ENCODE measurements at regions not wholly inside any gene's neighbourhood (a gene's known extent, or its start where the extent isn't known, plus 50 kb on each side); places are given as distances from the start of the nearest gene placed in this dataset.

DNA sequence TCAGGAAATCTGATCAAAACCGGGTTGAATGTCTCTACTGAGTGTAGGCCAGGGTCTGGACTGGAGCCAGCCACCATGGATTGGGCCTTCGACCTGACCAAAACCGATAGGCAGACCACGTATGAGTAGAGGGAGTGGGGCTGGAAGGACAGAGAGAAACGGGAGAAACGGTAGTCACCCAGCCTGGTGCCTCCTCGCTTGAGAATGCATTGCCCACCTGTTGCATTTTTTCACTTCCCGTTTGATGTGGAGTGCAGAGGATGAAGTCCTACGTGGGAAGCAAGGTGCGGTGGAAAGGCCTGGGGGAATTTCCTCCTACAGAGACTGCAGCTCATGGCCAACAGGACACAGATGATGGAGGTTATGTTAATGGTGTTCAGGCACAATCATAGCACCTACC lies 53.9 kb upstream of the ECI2 start:
- TF ChIP-seq, protein P1, sequence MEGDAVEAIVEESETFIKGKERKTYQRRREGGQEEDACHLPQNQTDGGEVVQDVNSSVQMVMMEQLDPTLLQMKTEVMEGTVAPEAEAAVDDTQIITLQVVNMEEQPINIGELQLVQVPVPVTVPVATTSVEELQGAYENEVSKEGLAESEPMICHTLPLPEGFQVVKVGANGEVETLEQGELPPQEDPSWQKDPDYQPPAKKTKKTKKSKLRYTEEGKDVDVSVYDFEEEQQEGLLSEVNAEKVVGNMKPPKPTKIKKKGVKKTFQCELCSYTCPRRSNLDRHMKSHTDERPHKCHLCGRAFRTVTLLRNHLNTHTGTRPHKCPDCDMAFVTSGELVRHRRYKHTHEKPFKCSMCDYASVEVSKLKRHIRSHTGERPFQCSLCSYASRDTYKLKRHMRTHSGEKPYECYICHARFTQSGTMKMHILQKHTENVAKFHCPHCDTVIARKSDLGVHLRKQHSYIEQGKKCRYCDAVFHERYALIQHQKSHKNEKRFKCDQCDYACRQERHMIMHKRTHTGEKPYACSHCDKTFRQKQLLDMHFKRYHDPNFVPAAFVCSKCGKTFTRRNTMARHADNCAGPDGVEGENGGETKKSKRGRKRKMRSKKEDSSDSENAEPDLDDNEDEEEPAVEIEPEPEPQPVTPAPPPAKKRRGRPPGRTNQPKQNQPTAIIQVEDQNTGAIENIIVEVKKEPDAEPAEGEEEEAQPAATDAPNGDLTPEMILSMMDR (conservative IDR thresholded peaks at IDR 0.05; ENCODE audit: low read depth, low read length): no peak
- TF ChIP-seq EZH2 (IDR thresholded peaks at IDR 0.05; ENCODE audit: low read length, unreplicated experiment): no peak
